ENCODE measurements at regions not wholly inside any gene's neighbourhood (a gene's known extent, or its start where the extent isn't known, plus 50 kb on each side); places are given as distances from the start of the nearest gene placed in this dataset.

DNA sequence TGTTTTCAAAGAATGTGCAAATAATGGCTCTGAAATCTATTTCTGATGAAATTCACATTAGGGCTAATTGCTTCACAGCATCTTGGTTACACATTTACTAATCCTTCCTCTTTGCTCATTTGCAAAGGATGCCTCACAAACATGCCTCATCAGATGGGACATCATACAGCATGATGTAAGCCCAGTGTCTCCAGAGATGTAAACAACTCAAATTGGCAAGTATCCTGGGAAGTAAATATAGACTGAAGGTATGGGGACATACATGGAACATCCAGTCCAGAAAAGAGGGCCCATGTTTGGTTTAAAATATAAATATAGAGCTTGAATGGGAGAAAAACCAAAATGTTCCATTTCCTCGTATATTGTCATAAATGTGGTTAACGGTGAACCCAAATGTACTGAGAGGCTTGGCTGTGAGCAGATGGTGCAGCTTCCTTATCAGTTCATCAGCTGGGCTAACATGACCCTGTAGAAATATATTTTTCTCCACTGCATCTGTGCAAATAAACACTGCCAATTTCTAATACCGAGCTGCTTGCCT lies 142.9 kb upstream of the NUDT7 start:
- TF ChIP-seq POLR2AphosphoS5 (IDR thresholded peaks at IDR 0.05; ENCODE audit: borderline replicate concordance, low read depth, low read length) (no peak), EZH2 (IDR thresholded peaks at IDR 0.05) (no peak), FOXP2 (optimal IDR thresholded peaks at IDR 0.05; ENCODE audit: control extremely low read depth, extremely low read length, insufficient read depth) (no peak)

All from SK-N-MC (cell line).